ENCODE measurements at regions not wholly inside any gene's neighbourhood (a gene's known extent, or its start where the extent isn't known, plus 50 kb on each side); places are given as distances from the start of the nearest gene placed in this dataset.

- H3K9me3 Mint-ChIP-seq = no peaks in the 10 kb centered on the region
- no peaks in the 10 kb centered on the region for H3K36me3 Mint-ChIP-seq
- no peaks in the 10 kb centered on the region for H3K27me3 Mint-ChIP-seq (ENCODE audit: low read depth)
- peaks cover 35% of the 10 kb centered on the region for H3K4me1 Mint-ChIP-seq
- no peak for TF ChIP-seq CTCF (IDR thresholded peaks at IDR 0.05; ENCODE audit: unreplicated experiment)
- DNase-seq (ENCODE audit: low spot score in 2 of 2, unreplicated experiment in 2 of 2) = no peak
- H3K4me3 Mint-ChIP-seq = no peak overlapping the region
- peak overlapping the region; percentile 61 for H3K27ac Mint-ChIP-seq
Measured at GRCh38 chr13:106372199-106373155, 163.0 kb downstream of the EFNB2 start.

- Mint-ChIP-seq H3K4me1 (peaks cover 35% of the 10 kb centered on the region), H3K9me3 (peaks cover 5% of the 10 kb centered on the region), H3K4me3 (no peak overlapping the region), H3K36me3 (peaks cover 2% of the 10 kb centered on the region), H3K27ac (no peak overlapping the region), H3K27me3 (ENCODE audit: low read depth) (no peaks in the 10 kb centered on the region)
- no peak for TF ChIP-seq CTCF (IDR thresholded peaks at IDR 0.05; ENCODE audit: unreplicated experiment)
- no peak for DNase-seq (ENCODE audit: low spot score in 2 of 2, unreplicated experiment in 2 of 2)
Measured at GRCh38 chr13:106371024-106371423, 164.4 kb downstream of the EFNB2 start.

GRCh38 chr13:106369858-106370257, 165.6 kb downstream of the EFNB2 start:
- H3K4me1 Mint-ChIP-seq = peaks cover 35% of the 10 kb centered on the region
- H3K4me3 Mint-ChIP-seq = no peak overlapping the region
- no peaks in the 10 kb centered on the region for H3K27me3 Mint-ChIP-seq (ENCODE audit: low read depth)

GRCh38 chr13:106369091-106369490, 166.4 kb downstream of the EFNB2 start:
- H3K27ac Mint-ChIP-seq = no peak overlapping the region
- no peak for DNase-seq (ENCODE audit: low spot score in 2 of 2, unreplicated experiment in 2 of 2)
- peaks cover 7% of the 10 kb centered on the region for H3K36me3 Mint-ChIP-seq
- H3K4me3 Mint-ChIP-seq = no peak overlapping the region
- peaks cover 17% of the 10 kb centered on the region for H3K9me3 Mint-ChIP-seq
- TF ChIP-seq CTCF (IDR thresholded peaks at IDR 0.05; ENCODE audit: unreplicated experiment) = no peak
- no peaks in the 10 kb centered on the region for H3K27me3 Mint-ChIP-seq (ENCODE audit: low read depth)
- peaks cover 29% of the 10 kb centered on the region for H3K4me1 Mint-ChIP-seq

More at GRCh38 chr13:106369858-106370257, 165.6 kb downstream of the EFNB2 start:
- Mint-ChIP-seq H3K27ac (no peak overlapping the region), H3K36me3 (peaks cover 6% of the 10 kb centered on the region), H3K9me3 (peaks cover 12% of the 10 kb centered on the region)
- DNase-seq (ENCODE audit: low spot score in 2 of 2, unreplicated experiment in 2 of 2) = no peak
- TF ChIP-seq CTCF (IDR thresholded peaks at IDR 0.05; ENCODE audit: unreplicated experiment) = no peak

- Mint-ChIP-seq H3K27ac (no peak overlapping the region), H3K4me1 (peaks cover 17% of the 10 kb centered on the region), H3K27me3 (ENCODE audit: low read depth) (no peaks in the 10 kb centered on the region), H3K4me3 (no peak overlapping the region), H3K9me3 (peaks cover 17% of the 10 kb centered on the region), H3K36me3 (peaks cover 7% of the 10 kb centered on the region)
- DNase-seq (ENCODE audit: low spot score in 2 of 2, unreplicated experiment in 2 of 2) = no peak
- no peak for TF ChIP-seq CTCF (IDR thresholded peaks at IDR 0.05; ENCODE audit: unreplicated experiment)
Measured at GRCh38 chr13:106367361-106367971, 168.0 kb downstream of the EFNB2 start.
